Panc1 (cell line): ENCODE measurements at regions not wholly inside any gene's neighbourhood (a gene's known extent, or its start where the extent isn't known, plus 50 kb on each side); places are given as distances from the start of the nearest gene placed in this dataset.

Source experiments
- ATAC-seq: fragments of 200-7000 bp; cut with Tn5 transposase; 2 replicates; pipeline ENCODE4 v1.9.1; 2020; ENCODE audit warnings: mild to moderate bottlenecking, moderate library complexity
- BruUV-seq: library from RNA; stranded (reverse); fragments of 400-500 nt; replicated peaks from 2 replicates; lab custom pipeline; 2021; lab: Mats Ljungman, UMichigan
- CTCF ChIA-PET: fragments of 300-600 bp; sonication (Branson Sonifier 250); formaldehyde crosslinking; loops from one replicate; lab custom pipeline; 2022; ENCODE audit warnings: antibody characterized with exemption; lab: Charles Lee
- POLR2A ChIA-PET: fragments of 300-600 bp; sonication (Branson Sonifier 250); formaldehyde crosslinking; loops from one replicate; lab custom pipeline; 2022; ENCODE audit warnings: antibody characterized with exemption; lab: Charles Lee
- DNase-seq: peaks from one replicate; pipeline ENCODE4 v3.0.0-alpha.2; 2010; ENCODE audit warnings: low read depth, low spot score
- H3K27ac ChIP-seq: 2 replicates; pipeline ENCODE4 v1.5.1; 2011; ENCODE audit warnings: mild to moderate bottlenecking, low read length, inconsistent platforms
- H3K27me3 ChIP-seq: fragments of 200-500 bp; sonication (Bioruptor generic); 2 replicates; pipeline ENCODE4 v1.6.0; 2014; ENCODE audit warnings: low read length, inconsistent platforms; ENCODE audit not compliant: control insufficient read depth, insufficient read depth
- H3K36me3 ChIP-seq: fragments of 200-500 bp; sonication (Bioruptor generic); 2 replicates; pipeline ENCODE4 v1.5.1; 2014; ENCODE audit warnings: inconsistent platforms, mild to moderate bottlenecking, low read length, moderate library complexity; ENCODE audit not compliant: control insufficient read depth, insufficient read depth
- H3K4me1 ChIP-seq: 2 replicates; pipeline ENCODE4 v1.5.1; 2011; ENCODE audit warnings: inconsistent platforms, mild to moderate bottlenecking, low read length, moderate library complexity; ENCODE audit not compliant: control insufficient read depth, insufficient read depth
- H3K4me3 ChIP-seq, 2 experiments: 2 replicates each; pipeline ENCODE4 v1.5.1; 2011 to 2012; ENCODE audit warnings: low read depth in 2 of 2, low read length in 2 of 2, mild to moderate bottlenecking in 2 of 2, inconsistent platforms in 1 of 2, moderate library complexity in 1 of 2
- H3K9me3 ChIP-seq: fragments of 200-500 bp; sonication (Bioruptor generic); 2 replicates; pipeline ENCODE4 v1.5.1; 2014; ENCODE audit warnings: low read depth, mild to moderate bottlenecking, inconsistent platforms, low read length, moderate library complexity; ENCODE audit not compliant: control insufficient read depth, insufficient read depth
- POLR2AphosphoS5 ChIP-seq: IDR thresholded peaks from 2 replicates; pipeline ENCODE4 v1.6.1; 2012; ENCODE audit warnings: mild to moderate bottlenecking, low read depth, low read length, moderate library complexity
- REST ChIP-seq, 2 experiments: IDR thresholded peaks; 2 replicates each; pipeline ENCODE4 v1.6.1; 2011 to 2012; ENCODE audit warnings: low read depth in 2 of 2, control low read depth in 1 of 2, low read length in 1 of 2, mild to moderate bottlenecking in 1 of 2, moderate library complexity in 1 of 2; ENCODE audit not compliant: insufficient read depth in 1 of 2
- SIN3A ChIP-seq: IDR thresholded peaks from 2 replicates; pipeline ENCODE4 v1.6.1; 2012; ENCODE audit warnings: low read depth, mild to moderate bottlenecking, low read length, moderate library complexity, borderline replicate concordance; ENCODE audit not compliant: insufficient read depth
- TCF7L2 ChIP-seq: IDR thresholded peaks from 2 replicates; pipeline ENCODE4 v1.6.1; 2011; ENCODE audit warnings: mild to moderate bottlenecking, low read depth, low read length, inconsistent platforms
- in situ Hi-C: cut with HindIII; loops from 2 replicates; pipeline ENCODE4 v1.10.0; 2016; ENCODE audit warnings: low sequenced_read_pairs, low pct_unique_long_range_greater_than_20kb
- intact Hi-C: fragments of 100-400 bp; cut with micrococcal nuclease; formaldehyde crosslinking; loops from one replicate; pipeline ENCODE4 v1.10.0; 2022; ENCODE audit not compliant: unreplicated experiment
- TF ChIP-seq, protein P1 (sequence below): fragments of 450-650 bp; IDR thresholded peaks from 2 replicates; pipeline ENCODE4 v1.5.1; 2017; ENCODE audit warnings: mild to moderate bottlenecking

DNA sequence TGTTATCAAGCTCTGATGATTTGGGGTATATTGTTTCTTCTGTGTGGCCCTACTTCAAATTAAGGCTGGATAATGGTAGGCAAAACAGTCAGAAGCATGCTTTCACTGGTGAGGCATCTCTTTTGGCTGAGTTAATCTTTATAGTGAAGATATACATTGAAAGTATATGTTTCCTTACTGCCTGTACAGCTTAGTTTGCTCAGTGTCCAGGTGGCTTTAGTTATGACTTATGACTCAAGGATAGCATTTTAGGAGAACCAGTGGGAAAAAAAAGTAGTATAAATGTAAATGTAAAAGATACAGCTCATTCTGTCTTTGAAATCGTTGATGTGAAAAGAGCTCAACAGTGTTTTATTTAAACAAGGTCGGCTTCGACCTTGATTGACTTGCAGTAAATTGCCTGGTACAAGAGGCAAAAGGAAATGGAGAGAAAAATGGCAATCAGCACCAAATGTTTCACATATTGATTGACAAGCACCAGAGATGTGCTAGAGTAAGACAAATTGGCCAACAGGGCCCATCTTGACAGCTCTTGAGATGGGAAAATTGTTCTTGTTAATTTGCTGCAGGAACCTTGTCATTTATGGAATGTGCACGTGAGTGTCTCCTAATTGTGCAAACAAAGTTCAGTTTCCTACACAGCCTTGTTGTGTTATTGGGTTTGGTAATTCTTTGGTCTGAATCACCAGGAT is 447.4 kb upstream of the WWC1 start:
- POLR2A ChIA-PET, result no interaction called here
- no peaks in the 10 kb centered on the region for H3K4me1 ChIP-seq
- H3K4me3 ChIP-seq, result no peak overlapping the region
- in situ Hi-C loops, result no loop called here
- CTCF ChIA-PET, result no interaction called here
- no peaks in the 10 kb centered on the region for H3K9me3 ChIP-seq
- no peaks in the 10 kb centered on the region for H3K36me3 ChIP-seq
- intact Hi-C loops, result no loop called here
- BruUV-seq, result no TSS peak
- H3K27ac ChIP-seq, result no peak overlapping the region
- no peak for TF ChIP-seq TCF7L2
- TF ChIP-seq, protein P1, sequence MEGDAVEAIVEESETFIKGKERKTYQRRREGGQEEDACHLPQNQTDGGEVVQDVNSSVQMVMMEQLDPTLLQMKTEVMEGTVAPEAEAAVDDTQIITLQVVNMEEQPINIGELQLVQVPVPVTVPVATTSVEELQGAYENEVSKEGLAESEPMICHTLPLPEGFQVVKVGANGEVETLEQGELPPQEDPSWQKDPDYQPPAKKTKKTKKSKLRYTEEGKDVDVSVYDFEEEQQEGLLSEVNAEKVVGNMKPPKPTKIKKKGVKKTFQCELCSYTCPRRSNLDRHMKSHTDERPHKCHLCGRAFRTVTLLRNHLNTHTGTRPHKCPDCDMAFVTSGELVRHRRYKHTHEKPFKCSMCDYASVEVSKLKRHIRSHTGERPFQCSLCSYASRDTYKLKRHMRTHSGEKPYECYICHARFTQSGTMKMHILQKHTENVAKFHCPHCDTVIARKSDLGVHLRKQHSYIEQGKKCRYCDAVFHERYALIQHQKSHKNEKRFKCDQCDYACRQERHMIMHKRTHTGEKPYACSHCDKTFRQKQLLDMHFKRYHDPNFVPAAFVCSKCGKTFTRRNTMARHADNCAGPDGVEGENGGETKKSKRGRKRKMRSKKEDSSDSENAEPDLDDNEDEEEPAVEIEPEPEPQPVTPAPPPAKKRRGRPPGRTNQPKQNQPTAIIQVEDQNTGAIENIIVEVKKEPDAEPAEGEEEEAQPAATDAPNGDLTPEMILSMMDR, result no peak
- TF ChIP-seq REST (IDR thresholded peaks at IDR 0.05; ENCODE audit: insufficient read depth in 1 of 2, low read depth in 2 of 2, low read length in 1 of 2), result no peak
- no peak for TF ChIP-seq SIN3A
- no peak for TF ChIP-seq POLR2AphosphoS5
- ATAC-seq, result no peak
- DNase-seq, result no peak
- H3K27me3 ChIP-seq, result 0 out of 2 replicates have a peak, but pooled peaks cover 2% of the 10 kb centered on the region

- no peak for DNase-seq
- Histone ChIP-seq H3K4me1 (no peaks in the 10 kb centered on the region), H3K27ac (no peak overlapping the region), H3K9me3 (no peaks in the 10 kb centered on the region), H3K27me3 (no peaks in the 10 kb centered on the region), H3K4me3 (no peak overlapping the region), H3K36me3 (no peaks in the 10 kb centered on the region)
- BruUV-seq, result no TSS peak
- intact Hi-C loops (no loop called here), in situ Hi-C loops (no loop called here)
- CTCF ChIA-PET, result no interaction called here
- no peak for TF ChIP-seq TCF7L2
- no peak for ATAC-seq
- POLR2A ChIA-PET, result no interaction called here
These were observed 445.5 kb upstream of the WWC1 start for GRCh38 chr5:167845952-167846351.

GRCh38 chr5:167849874-167850273 is 441.6 kb upstream of the WWC1 start:
- intact Hi-C loops (no loop called here), in situ Hi-C loops (no loop called here)
- peaks cover 2% of the 10 kb centered on the region; the same call in 1 of the 2 replicates for H3K27me3 ChIP-seq
- ChIA-PET POLR2A (no interaction called here), CTCF (no interaction called here)
- H3K36me3 ChIP-seq, result no peaks in the 10 kb centered on the region
- H3K27ac ChIP-seq, result no peak overlapping the region
- DNase-seq (no peak), ATAC-seq (no peak)
- H3K4me3 ChIP-seq, result no peak overlapping the region
- no peaks in the 10 kb centered on the region for H3K4me1 ChIP-seq
- H3K9me3 ChIP-seq, result no peaks in the 10 kb centered on the region
- BruUV-seq, result no TSS peak
- no peak for TF ChIP-seq SIN3A
- TF ChIP-seq, protein P1, result no peak
- TF ChIP-seq REST (IDR thresholded peaks at IDR 0.05; ENCODE audit: insufficient read depth in 1 of 2, low read depth in 2 of 2, low read length in 1 of 2), result no peak
- TF ChIP-seq TCF7L2, result no peak
- no peak for TF ChIP-seq POLR2AphosphoS5
